ENCODE measurements at regions not wholly inside any gene's neighbourhood (a gene's known extent, or its start where the extent isn't known, plus 50 kb on each side); places are given as distances from the start of the nearest gene placed in this dataset.

- TF ChIP-seq CTCF (IDR thresholded peaks at IDR 0.05; ENCODE audit: low read length) (no peak), EZH2 (IDR thresholded peaks at IDR 0.05; ENCODE audit: borderline replicate concordance, low read length) (no peak)
Observed at GRCh38 chr2:16123421-16123820, 183.1 kb downstream of the MYCN start.
